Dendritic cell treated with granulocyte-macrophage colony-stimulating factor and Interleukin-4, amounts not matched to agents 40 ng/mL and 50 ng/mL, for 4 days (primary cell): ENCODE measurements at regions not wholly inside any gene's neighbourhood (a gene's known extent, or its start where the extent isn't known, plus 50 kb on each side); places are given as distances from the start of the nearest gene placed in this dataset.

Experiments used
- H3K27ac Mint-ChIP-seq: one replicate; pipeline ENCODE4 v1.8.0; 2022; ENCODE audit warnings: mild to moderate bottlenecking, mixed read lengths
- H3K27me3 Mint-ChIP-seq: one replicate; pipeline ENCODE4 v1.8.0; 2022; ENCODE audit warnings: mild to moderate bottlenecking, mixed read lengths
- H3K36me3 Mint-ChIP-seq: one replicate; pipeline ENCODE4 v1.8.0; 2022; ENCODE audit warnings: low read depth, mixed read lengths
- H3K4me1 Mint-ChIP-seq: one replicate; pipeline ENCODE4 v1.8.0; 2022; ENCODE audit warnings: low read depth, mixed read lengths
- H3K4me3 Mint-ChIP-seq: one replicate; pipeline ENCODE4 v1.8.0; 2022; ENCODE audit warnings: mild to moderate bottlenecking, moderate library complexity, mixed read lengths
- H3K9me3 Mint-ChIP-seq: one replicate; pipeline ENCODE4 v1.8.0; 2022; ENCODE audit warnings: mixed read lengths
- intact Hi-C: fragments of 100-400 bp; cut with micrococcal nuclease; formaldehyde crosslinking; loops from one replicate; pipeline ENCODE4 v1.15.0; 2022

GRCh38 chr14:97640031-97640430, 842.8 kb downstream of the VRK1 start:
- peaks cover 15% of the 10 kb centered on the region for H3K4me1 Mint-ChIP-seq
- no peak overlapping the region for H3K4me3 Mint-ChIP-seq
- no peaks in the 10 kb centered on the region for H3K9me3 Mint-ChIP-seq
- H3K27ac Mint-ChIP-seq, result no peak overlapping the region
- H3K27me3 Mint-ChIP-seq, result no peaks in the 10 kb centered on the region
- intact Hi-C loops, result no loop called here
- no peaks in the 10 kb centered on the region for H3K36me3 Mint-ChIP-seq

- H3K9me3 Mint-ChIP-seq, result no peaks in the 10 kb centered on the region
- H3K27me3 Mint-ChIP-seq, result no peaks in the 10 kb centered on the region
- no peak overlapping the region for H3K4me3 Mint-ChIP-seq
- no peak overlapping the region for H3K27ac Mint-ChIP-seq
- intact Hi-C loops, result no loop called here
- peaks cover 15% of the 10 kb centered on the region for H3K4me1 Mint-ChIP-seq
- H3K36me3 Mint-ChIP-seq, result no peaks in the 10 kb centered on the region
Measured at GRCh38 chr14:97641827-97642226, 844.6 kb downstream of the VRK1 start.

- no peaks in the 10 kb centered on the region for H3K27me3 Mint-ChIP-seq
- intact Hi-C loops, result no loop called here
- no peak overlapping the region for H3K4me3 Mint-ChIP-seq
- no peaks in the 10 kb centered on the region for H3K36me3 Mint-ChIP-seq
- H3K27ac Mint-ChIP-seq, result no peak overlapping the region
- H3K9me3 Mint-ChIP-seq, result no peaks in the 10 kb centered on the region
- peaks cover 15% of the 10 kb centered on the region for H3K4me1 Mint-ChIP-seq
Measured at GRCh38 chr14:97642631-97643030, 845.4 kb downstream of the VRK1 start.

GRCh38 chr14:97644365-97644764, 847.2 kb downstream of the VRK1 start:
- no peaks in the 10 kb centered on the region for H3K4me1 Mint-ChIP-seq
- H3K4me3 Mint-ChIP-seq, result no peak overlapping the region
- no peaks in the 10 kb centered on the region for H3K9me3 Mint-ChIP-seq
- no peak overlapping the region for H3K27ac Mint-ChIP-seq
- H3K27me3 Mint-ChIP-seq, result no peaks in the 10 kb centered on the region
- intact Hi-C loops, result no loop called here
- H3K36me3 Mint-ChIP-seq, result no peaks in the 10 kb centered on the region

- Mint-ChIP-seq H3K4me1 (no peaks in the 10 kb centered on the region), H3K36me3 (no peaks in the 10 kb centered on the region), H3K27ac (no peak overlapping the region), H3K4me3 (no peak overlapping the region), H3K27me3 (no peaks in the 10 kb centered on the region), H3K9me3 (no peaks in the 10 kb centered on the region)
- intact Hi-C loops, result no loop called here
Measured at GRCh38 chr14:97649752-97650151, 852.6 kb downstream of the VRK1 start.

- no peaks in the 10 kb centered on the region for H3K4me1 Mint-ChIP-seq
- no peak overlapping the region for H3K4me3 Mint-ChIP-seq
- no peaks in the 10 kb centered on the region for H3K9me3 Mint-ChIP-seq
- no peak overlapping the region for H3K27ac Mint-ChIP-seq
- no peaks in the 10 kb centered on the region for H3K27me3 Mint-ChIP-seq
- intact Hi-C loops, result no loop called here
- no peaks in the 10 kb centered on the region for H3K36me3 Mint-ChIP-seq
Measured at GRCh38 chr14:97655169-97655948, 858.2 kb downstream of the VRK1 start.

- intact Hi-C loops, result no loop called here
- Mint-ChIP-seq H3K27ac (no peak overlapping the region), H3K27me3 (no peaks in the 10 kb centered on the region), H3K4me3 (no peak overlapping the region), H3K36me3 (no peaks in the 10 kb centered on the region), H3K9me3 (peaks cover 9% of the 10 kb centered on the region), H3K4me1 (no peaks in the 10 kb centered on the region)
Measured at GRCh38 chr14:97657609-97658008, 860.4 kb downstream of the VRK1 start.

- no peak overlapping the region for H3K4me3 Mint-ChIP-seq
- H3K4me1 Mint-ChIP-seq, result no peaks in the 10 kb centered on the region
- intact Hi-C loops, result no loop called here
- H3K27me3 Mint-ChIP-seq, result no peaks in the 10 kb centered on the region
- no peaks in the 10 kb centered on the region for H3K36me3 Mint-ChIP-seq
- H3K9me3 Mint-ChIP-seq, result no peaks in the 10 kb centered on the region
- H3K27ac Mint-ChIP-seq, result no peak overlapping the region
Measured at GRCh38 chr14:97687944-97688630, 890.9 kb downstream of the VRK1 start.

- no peaks in the 10 kb centered on the region for H3K9me3 Mint-ChIP-seq
- H3K36me3 Mint-ChIP-seq, result no peaks in the 10 kb centered on the region
- H3K27ac Mint-ChIP-seq, result no peak overlapping the region
- H3K4me1 Mint-ChIP-seq, result no peaks in the 10 kb centered on the region
- H3K27me3 Mint-ChIP-seq, result no peaks in the 10 kb centered on the region
- intact Hi-C loops, result no loop called here
- H3K4me3 Mint-ChIP-seq, result no peak overlapping the region
Measured at GRCh38 chr14:97688631-97689336, 891.6 kb downstream of the VRK1 start.

GRCh38 chr14:97692084-97692483, 894.9 kb downstream of the VRK1 start:
- intact Hi-C loops, result no loop called here
- H3K4me3 Mint-ChIP-seq, result no peak overlapping the region

GRCh38 chr14:97695456-97695981, 898.3 kb downstream of the VRK1 start:
- Mint-ChIP-seq H3K36me3 (no peaks in the 10 kb centered on the region), H3K27me3 (no peaks in the 10 kb centered on the region), H3K9me3 (peaks cover 26% of the 10 kb centered on the region), H3K4me3 (no peak overlapping the region), H3K4me1 (no peaks in the 10 kb centered on the region), H3K27ac (no peak overlapping the region)
- intact Hi-C loops, result no loop called here

More at GRCh38 chr14:97692084-97692483, 894.9 kb downstream of the VRK1 start:
- no peaks in the 10 kb centered on the region for H3K36me3 Mint-ChIP-seq
- no peaks in the 10 kb centered on the region for H3K27me3 Mint-ChIP-seq
- H3K27ac Mint-ChIP-seq, result no peak overlapping the region
- no peaks in the 10 kb centered on the region for H3K4me1 Mint-ChIP-seq
- H3K9me3 Mint-ChIP-seq, result no peaks in the 10 kb centered on the region

- intact Hi-C loops, result no loop called here
- no peak overlapping the region for H3K4me3 Mint-ChIP-seq
- no peaks in the 10 kb centered on the region for H3K4me1 Mint-ChIP-seq
- no peaks in the 10 kb centered on the region for H3K27me3 Mint-ChIP-seq
- peaks cover 26% of the 10 kb centered on the region for H3K9me3 Mint-ChIP-seq
- H3K36me3 Mint-ChIP-seq, result no peaks in the 10 kb centered on the region
- H3K27ac Mint-ChIP-seq, result no peak overlapping the region
Measured at GRCh38 chr14:97697772-97698171, 900.6 kb downstream of the VRK1 start.

GRCh38 chr14:97699026-97699425, 901.8 kb downstream of the VRK1 start:
- no peaks in the 10 kb centered on the region for H3K36me3 Mint-ChIP-seq
- no peak overlapping the region for H3K4me3 Mint-ChIP-seq
- H3K4me1 Mint-ChIP-seq, result no peaks in the 10 kb centered on the region
- H3K9me3 Mint-ChIP-seq, result peaks cover 26% of the 10 kb centered on the region
- no peaks in the 10 kb centered on the region for H3K27me3 Mint-ChIP-seq
- intact Hi-C loops, result no loop called here
- no peak overlapping the region for H3K27ac Mint-ChIP-seq
